Tibial nerve (tissue), 4 donors: ENCODE measurements at regions not wholly inside any gene's neighbourhood (a gene's known extent, or its start where the extent isn't known, plus 50 kb on each side); places are given as distances from the start of the nearest gene placed in this dataset.

Experiments used
- CTCF ChIP-seq, 5 experiments: fragments of 200-600 bp in 3 of 5; fragments of 450-650 bp in 2 of 5; sonication (generic) in 3 of 5; IDR thresholded peaks; one replicate each; pipeline ENCODE4 v1.5.1; 2016 to 2019; ENCODE audit warnings: antibody characterized with exemption in 5 of 5, mild to moderate bottlenecking in 3 of 5, moderate library complexity in 2 of 5
- EP300 ChIP-seq, 2 donors: sonication (generic); formaldehyde crosslinking; IDR thresholded peaks; one replicate each; pipeline ENCODE4 v1.6.1; 2017; ENCODE audit warnings: antibody characterized with exemption in 2 of 2, mild to moderate bottlenecking in 1 of 2
- POLR2A ChIP-seq, 2 donors: fragments of 450-650 bp; IDR thresholded peaks; one replicate each; pipeline ENCODE4 v1.6.1; 2017; ENCODE audit warnings: antibody characterized with exemption in 2 of 2, mild to moderate bottlenecking in 2 of 2, moderate library complexity in 2 of 2

GRCh38 chr2:65574993-65575392 is 142.6 kb upstream of the SPRED2 start:
- TF ChIP-seq POLR2A (IDR thresholded peaks at IDR 0.05) (no peak), CTCF (IDR thresholded peaks at IDR 0.05) (no peak), EP300 (IDR thresholded peaks at IDR 0.05) (no peak)
